Adrenal gland (tissue), 9 donors: ENCODE measurements at regions not wholly inside any gene's neighbourhood (a gene's known extent, or its start where the extent isn't known, plus 50 kb on each side); places are given as distances from the start of the nearest gene placed in this dataset.
"Not testable (repeated sequence)": the region's sequence is repeated elsewhere in the genome, so short reads cannot be mapped to it uniquely, and the experiment has no call there.

Experiments
- DNase-seq, 7 donors: peaks; one replicate each; pipeline ENCODE4 v3.0.0-alpha.2; 2019 to 2020
- H3K27ac ChIP-seq, 5 donors: fragments of 200-600 bp; sonication (generic) in 4 of 5; 1 replicate in 3 of 5; 2 replicates in 2 of 5; pipeline versions ENCODE4 v1.5.1 to v1.8.0; 2016 to 2020; ENCODE audit warnings: mild to moderate bottlenecking in 1 of 5
- H3K27me3 ChIP-seq: fragments of 200-600 bp; 2 replicates; pipeline ENCODE4 v1.8.0; 2021
- H3K36me3 ChIP-seq, 2 donors: fragments of 200-600 bp; replicated peaks in 1 of 2; 1 replicate in 1 of 2; 2 replicates in 1 of 2; pipeline versions ENCODE4 v1.5.1 to v1.8.0; 2018 to 2022
- H3K4me1 ChIP-seq, 2 donors: fragments of 200-600 bp; replicated peaks in 1 of 2; 1 replicate in 1 of 2; 2 replicates in 1 of 2; pipeline versions ENCODE4 v1.5.1 to v1.8.0; 2018 to 2021
- H3K4me3 ChIP-seq, 4 donors: fragments of 200-600 bp; sonication (generic) in 3 of 4; one replicate each; pipeline ENCODE4 v1.5.1; 2016 to 2018
- H3K9me3 ChIP-seq, 3 donors: fragments of 200-600 bp; sonication (generic) in 1 of 3; replicated peaks in 1 of 3; 1 replicate in 2 of 3; 2 replicates in 1 of 3; pipeline versions ENCODE4 v1.5.1 to v1.8.0; 2016 to 2021
- POLR2A ChIP-seq, 2 donors: fragments of 450-650 bp; IDR thresholded peaks; one replicate each; pipeline ENCODE4 v1.6.1; 2017; ENCODE audit warnings: antibody characterized with exemption in 2 of 2, mild to moderate bottlenecking in 2 of 2, moderate library complexity in 1 of 2
- WGBS, 4 donors: extraction: QIAGEN DNeasy Blood & Tissue Kit in 2 of 4; methylation state at CpG; one replicate each; pipeline versions ENCODE4 v1.1.5 to v1.1.7; 2013 to 2017; 5-methylcytosine and 5-hydroxymethylcytosine counted together
- intact Hi-C, 2 donors: fragments of 100-400 bp; cut with DNase I; formaldehyde crosslinking; loops; one replicate each; pipeline versions ENCODE4 v1.14.1 to v1.15.0; 2022 to 2023
- TF ChIP-seq, protein P1 (sequence below), 6 experiments: fragments of 450-650 bp in 4 of 6; fragments of 200-600 bp in 2 of 6; sonication (generic) in 1 of 6; IDR thresholded peaks; 1 replicate in 5 of 6; 2 replicates in 1 of 6; pipeline versions ENCODE4 v1.5.1 to v1.8.0; 2016 to 2021; ENCODE audit warnings: antibody characterized with exemption in 6 of 6, mild to moderate bottlenecking in 2 of 6, moderate library complexity in 1 of 6
- donor health status: healthy with polysubstance abuse.
- donor health status: Bipolar disorder and iron deficiency.
- donor health status: DM: yes; HTN: yes; CAD: no.
- donor health status: DM: no; HTN: no; CAD: no.
- donor health status: DM: no; HTN: no; CAD: no.

DNA sequence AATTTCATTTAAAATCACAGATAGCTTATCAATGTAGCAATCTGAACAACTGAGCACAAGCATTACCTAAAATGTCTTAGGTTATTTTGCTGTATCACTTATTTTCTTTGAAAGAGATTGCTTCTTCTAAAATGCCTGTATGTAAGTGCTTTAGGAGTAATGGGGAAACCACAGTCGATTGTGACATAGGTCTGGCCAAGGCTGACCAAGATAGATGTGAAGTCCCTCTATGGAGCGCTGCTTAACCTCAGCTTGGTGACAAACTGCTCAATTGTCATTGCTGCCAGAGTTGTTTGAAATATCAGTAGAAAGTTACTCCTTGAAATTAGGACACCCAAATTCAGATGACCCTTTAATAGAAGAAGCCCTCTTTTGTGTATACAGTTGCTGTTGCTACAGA, 401.9 kb upstream of the NDST4 start:
- H3K4me1 ChIP-seq: no peaks in the 10 kb centered on the region
- H3K4me3 ChIP-seq: no peak overlapping the region
- intact Hi-C loops: no loop called here
- TF ChIP-seq POLR2A (IDR thresholded peaks at IDR 0.05): no peak
- TF ChIP-seq, protein P1, sequence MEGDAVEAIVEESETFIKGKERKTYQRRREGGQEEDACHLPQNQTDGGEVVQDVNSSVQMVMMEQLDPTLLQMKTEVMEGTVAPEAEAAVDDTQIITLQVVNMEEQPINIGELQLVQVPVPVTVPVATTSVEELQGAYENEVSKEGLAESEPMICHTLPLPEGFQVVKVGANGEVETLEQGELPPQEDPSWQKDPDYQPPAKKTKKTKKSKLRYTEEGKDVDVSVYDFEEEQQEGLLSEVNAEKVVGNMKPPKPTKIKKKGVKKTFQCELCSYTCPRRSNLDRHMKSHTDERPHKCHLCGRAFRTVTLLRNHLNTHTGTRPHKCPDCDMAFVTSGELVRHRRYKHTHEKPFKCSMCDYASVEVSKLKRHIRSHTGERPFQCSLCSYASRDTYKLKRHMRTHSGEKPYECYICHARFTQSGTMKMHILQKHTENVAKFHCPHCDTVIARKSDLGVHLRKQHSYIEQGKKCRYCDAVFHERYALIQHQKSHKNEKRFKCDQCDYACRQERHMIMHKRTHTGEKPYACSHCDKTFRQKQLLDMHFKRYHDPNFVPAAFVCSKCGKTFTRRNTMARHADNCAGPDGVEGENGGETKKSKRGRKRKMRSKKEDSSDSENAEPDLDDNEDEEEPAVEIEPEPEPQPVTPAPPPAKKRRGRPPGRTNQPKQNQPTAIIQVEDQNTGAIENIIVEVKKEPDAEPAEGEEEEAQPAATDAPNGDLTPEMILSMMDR (IDR thresholded peaks at IDR 0.05): no peak
- H3K27ac ChIP-seq: no peak overlapping the region
- no peaks in the 10 kb centered on the region for H3K27me3 ChIP-seq
- H3K9me3 ChIP-seq: no peaks in the 10 kb centered on the region
- no peaks in the 10 kb centered on the region for H3K36me3 ChIP-seq
- WGBS, 4 donors: 68 to 81% (median 73%) methylated on average over 2 of the region's 2 CpGs
- no peak for DNase-seq

DNA sequence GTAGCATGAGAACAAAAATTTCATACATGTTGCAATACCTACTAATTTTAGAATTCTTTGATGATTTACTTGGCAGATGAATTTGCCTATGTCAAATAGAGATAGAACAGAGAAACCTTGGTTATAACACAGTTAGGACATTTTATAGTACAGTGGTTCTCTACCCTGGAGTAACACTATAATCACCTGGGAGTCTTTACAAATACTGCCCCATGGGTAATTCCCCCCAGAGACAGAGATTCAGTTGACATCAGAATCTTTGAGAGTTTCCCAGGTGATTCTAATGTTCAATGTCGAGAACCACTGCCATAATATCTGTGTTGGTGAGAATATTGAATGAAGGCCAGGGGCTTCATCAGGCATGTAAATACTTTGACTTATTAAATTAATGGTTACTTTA, 401.3 kb upstream of the NDST4 start:
- Histone ChIP-seq H3K4me1 (no peaks in the 10 kb centered on the region), H3K27ac (no peak overlapping the region), H3K4me3 (no peak overlapping the region), H3K9me3 (no peaks in the 10 kb centered on the region), H3K36me3 (no peaks in the 10 kb centered on the region), H3K27me3 (no peaks in the 10 kb centered on the region)
- WGBS, 4 donors: 50 to 71% (median 68%) methylated on average over 1 of the region's 1 CpG
- TF ChIP-seq POLR2A (IDR thresholded peaks at IDR 0.05): no peak
- TF ChIP-seq, protein P1 (IDR thresholded peaks at IDR 0.05): no peak
- DNase-seq: no peak
- intact Hi-C loops: no loop called here

DNA sequence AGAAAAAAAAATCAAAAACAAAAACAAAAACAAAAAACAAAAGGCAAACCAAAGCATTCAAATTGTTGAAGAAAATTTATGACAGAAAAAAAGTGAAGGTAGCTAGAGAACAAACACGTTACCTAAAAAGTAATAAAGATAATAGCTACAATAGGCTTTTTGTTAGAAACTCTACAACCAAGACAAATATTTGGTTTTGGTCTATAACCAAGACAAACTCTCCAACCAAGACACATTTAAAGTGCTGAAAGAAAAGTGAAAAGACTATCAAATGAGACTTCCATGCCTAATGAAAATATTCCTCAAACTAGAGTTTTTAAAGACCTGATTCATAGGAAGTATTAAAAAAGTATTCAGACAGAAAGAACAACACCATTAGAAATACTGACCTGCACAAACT, 391.9 kb upstream of the NDST4 start:
- Histone ChIP-seq H3K27ac (no peak overlapping the region), H3K4me3 (no peak overlapping the region), H3K36me3 (no peaks in the 10 kb centered on the region), H3K9me3 (no peaks in the 10 kb centered on the region), H3K4me1 (no peaks in the 10 kb centered on the region), H3K27me3 (no peaks in the 10 kb centered on the region)
- no peak for DNase-seq
- 31 to 58% (median 35%) methylated on average over 1 of the region's 1 CpG for WGBS, 4 donors
- intact Hi-C loops: no loop called here
- no peak for TF ChIP-seq POLR2A (IDR thresholded peaks at IDR 0.05)
- TF ChIP-seq, protein P1 (IDR thresholded peaks at IDR 0.05): no peak

DNA sequence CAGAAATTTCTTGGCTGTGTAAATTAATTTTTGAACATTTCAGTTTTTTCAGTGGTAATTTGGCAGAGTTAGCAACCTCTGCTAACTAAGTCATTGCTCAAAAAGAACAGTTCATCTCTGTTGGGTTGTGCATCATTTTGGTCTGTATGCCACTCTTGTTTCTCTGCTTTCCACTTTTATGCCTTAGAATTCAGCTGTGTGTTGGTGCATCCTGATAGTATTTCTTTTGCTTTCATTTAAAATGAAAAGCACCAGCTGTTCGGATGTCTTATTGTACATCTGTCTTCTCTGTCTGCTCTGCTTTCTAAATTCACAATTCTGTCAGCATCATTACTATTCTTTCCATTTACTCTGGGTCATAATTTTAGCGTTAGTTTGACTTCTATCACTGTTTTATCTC, 388.2 kb upstream of the NDST4 start:
- no peaks in the 10 kb centered on the region for H3K9me3 ChIP-seq
- TF ChIP-seq POLR2A (IDR thresholded peaks at IDR 0.05): no peak
- TF ChIP-seq, protein P1 (IDR thresholded peaks at IDR 0.05): no peak
- no peaks in the 10 kb centered on the region for H3K36me3 ChIP-seq
- H3K4me3 ChIP-seq: no peak overlapping the region
- no peak overlapping the region for H3K27ac ChIP-seq
- WGBS, 4 donors: 27 to 42% (median 34%) methylated on average over 2 of the region's 2 CpGs
- no peaks in the 10 kb centered on the region for H3K27me3 ChIP-seq
- no peak for DNase-seq
- H3K4me1 ChIP-seq: no peaks in the 10 kb centered on the region
- intact Hi-C loops: no loop called here

DNA sequence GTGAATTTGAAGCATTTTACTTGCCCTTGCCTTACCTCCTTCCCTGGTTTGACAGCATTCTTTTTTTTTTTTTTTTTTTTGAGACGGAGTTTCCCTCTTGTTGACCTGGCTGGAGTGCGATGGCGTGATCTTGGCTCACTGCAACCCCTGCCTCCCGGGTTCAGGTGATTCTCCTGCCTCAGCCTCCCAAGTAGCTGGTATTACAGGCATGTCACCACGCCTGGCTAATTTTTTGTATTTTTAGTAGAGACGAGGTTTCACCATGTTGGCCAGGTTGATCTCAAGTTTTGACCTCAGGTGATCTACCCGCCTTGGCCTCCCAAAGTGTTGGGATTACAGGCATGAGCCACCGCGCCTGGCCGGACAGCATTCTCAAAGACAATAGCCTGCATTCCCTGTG, 380.4 kb upstream of the NDST4 start:
- H3K27me3 ChIP-seq, H3K27ac ChIP-seq, DNase-seq, H3K36me3 ChIP-seq, H3K4me1 ChIP-seq, H3K9me3 ChIP-seq, H3K4me3 ChIP-seq, intact Hi-C loops: not testable (repeated sequence)
- 85 to 93% (median 89%) methylated on average over 10 of the region's 10 CpGs for WGBS, 4 donors
